Osteocyte (in vitro differentiated cells): ENCODE measurements at regions not wholly inside any gene's neighbourhood (a gene's known extent, or its start where the extent isn't known, plus 50 kb on each side); places are given as distances from the start of the nearest gene placed in this dataset.

Experiments used
- DNase-seq: peaks from one replicate; pipeline ENCODE4 v3.0.0; 2021; ENCODE audit warnings: mixed read lengths; ENCODE audit not compliant: unreplicated experiment; ENCODE audit errors: extremely low spot score
- H3K27ac Mint-ChIP-seq: one replicate; pipeline ENCODE4 v1.8.0; 2021; ENCODE audit warnings: mild to moderate bottlenecking, mixed read lengths; ENCODE audit not compliant: unreplicated experiment
- H3K27me3 Mint-ChIP-seq: one replicate; pipeline ENCODE4 v1.8.0; 2021; ENCODE audit warnings: mixed read lengths; ENCODE audit not compliant: unreplicated experiment
- H3K36me3 Mint-ChIP-seq: one replicate; pipeline ENCODE4 v1.8.0; 2021; ENCODE audit warnings: mixed read lengths; ENCODE audit not compliant: unreplicated experiment
- H3K4me1 Mint-ChIP-seq: one replicate; pipeline ENCODE4 v1.8.0; 2021; ENCODE audit warnings: mixed read lengths; ENCODE audit not compliant: unreplicated experiment
- H3K4me3 Mint-ChIP-seq: one replicate; pipeline ENCODE4 v1.8.0; 2021; ENCODE audit warnings: mild to moderate bottlenecking, moderate library complexity, mixed read lengths; ENCODE audit not compliant: unreplicated experiment
- H3K9me3 Mint-ChIP-seq: one replicate; pipeline ENCODE4 v1.8.0; 2021; ENCODE audit warnings: mixed read lengths; ENCODE audit not compliant: unreplicated experiment
- TF ChIP-seq, protein P1 (sequence below): fragments of 200-600 bp; sonication (generic); IDR thresholded peaks from 2 replicates; pipeline ENCODE4 v1.5.0; 2021; ENCODE audit warnings: antibody characterized with exemption, mild to moderate bottlenecking, moderate library complexity

DNA sequence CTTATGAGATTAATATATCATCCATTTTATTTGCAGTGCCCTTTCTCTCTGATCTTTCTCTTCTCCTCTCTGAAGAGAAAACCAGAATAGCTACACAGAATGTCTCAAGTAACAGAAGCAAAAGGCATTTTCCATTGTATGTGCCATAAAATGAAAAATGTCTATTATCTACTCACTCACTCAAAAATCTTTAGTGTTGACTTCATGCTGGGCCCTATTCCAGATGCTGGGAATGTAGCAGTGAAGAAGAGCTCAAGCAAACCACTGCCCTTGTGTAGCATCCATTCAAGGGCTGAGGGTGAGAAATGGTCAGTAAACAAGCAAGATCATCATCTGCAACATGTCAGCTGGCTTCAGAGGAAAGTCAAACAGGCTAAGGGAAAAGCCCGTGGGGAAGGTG, 427.7 kb downstream of the METTL4 start:
- DNase-seq: no peak

GRCh38 chr18:2144811-2145210, 426.5 kb downstream of the METTL4 start:
- no peaks in the 10 kb centered on the region for H3K4me1 Mint-ChIP-seq
- no peaks in the 10 kb centered on the region for H3K36me3 Mint-ChIP-seq
- H3K27ac Mint-ChIP-seq: no peak overlapping the region
- DNase-seq: no peak
- TF ChIP-seq, protein P1, sequence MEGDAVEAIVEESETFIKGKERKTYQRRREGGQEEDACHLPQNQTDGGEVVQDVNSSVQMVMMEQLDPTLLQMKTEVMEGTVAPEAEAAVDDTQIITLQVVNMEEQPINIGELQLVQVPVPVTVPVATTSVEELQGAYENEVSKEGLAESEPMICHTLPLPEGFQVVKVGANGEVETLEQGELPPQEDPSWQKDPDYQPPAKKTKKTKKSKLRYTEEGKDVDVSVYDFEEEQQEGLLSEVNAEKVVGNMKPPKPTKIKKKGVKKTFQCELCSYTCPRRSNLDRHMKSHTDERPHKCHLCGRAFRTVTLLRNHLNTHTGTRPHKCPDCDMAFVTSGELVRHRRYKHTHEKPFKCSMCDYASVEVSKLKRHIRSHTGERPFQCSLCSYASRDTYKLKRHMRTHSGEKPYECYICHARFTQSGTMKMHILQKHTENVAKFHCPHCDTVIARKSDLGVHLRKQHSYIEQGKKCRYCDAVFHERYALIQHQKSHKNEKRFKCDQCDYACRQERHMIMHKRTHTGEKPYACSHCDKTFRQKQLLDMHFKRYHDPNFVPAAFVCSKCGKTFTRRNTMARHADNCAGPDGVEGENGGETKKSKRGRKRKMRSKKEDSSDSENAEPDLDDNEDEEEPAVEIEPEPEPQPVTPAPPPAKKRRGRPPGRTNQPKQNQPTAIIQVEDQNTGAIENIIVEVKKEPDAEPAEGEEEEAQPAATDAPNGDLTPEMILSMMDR: no peak
- peaks cover 12% of the 10 kb centered on the region for H3K27me3 Mint-ChIP-seq
- H3K9me3 Mint-ChIP-seq: no peaks in the 10 kb centered on the region
- H3K4me3 Mint-ChIP-seq: no peak overlapping the region

More for the DNA sequence above, 427.7 kb downstream of the METTL4 start:
- Mint-ChIP-seq H3K27me3 (peaks cover 12% of the 10 kb centered on the region), H3K36me3 (no peaks in the 10 kb centered on the region), H3K9me3 (no peaks in the 10 kb centered on the region), H3K4me3 (no peak overlapping the region), H3K4me1 (no peaks in the 10 kb centered on the region), H3K27ac (no peak overlapping the region)
- TF ChIP-seq, protein P1: no peak

GRCh38 chr18:2146092-2146491, 425.2 kb downstream of the METTL4 start:
- H3K4me3 Mint-ChIP-seq: no peak overlapping the region

DNA sequence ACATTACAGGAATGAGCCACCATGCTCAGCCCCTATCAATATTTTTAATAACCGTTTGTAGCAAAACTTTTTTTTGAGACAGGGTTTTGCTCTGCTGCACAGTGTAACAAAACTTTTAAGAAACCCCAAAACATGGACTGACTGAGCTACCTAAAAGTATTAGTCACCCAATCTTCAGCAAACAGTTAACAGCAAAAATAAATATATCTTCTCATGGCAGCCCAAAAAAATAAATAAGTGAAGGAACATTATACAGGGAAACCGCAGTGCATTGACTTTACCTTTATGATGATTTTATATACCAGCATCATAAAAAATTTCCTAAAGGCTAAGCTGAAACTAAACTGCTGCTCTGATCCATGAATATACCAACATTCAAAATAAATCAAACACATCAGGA, 424.6 kb downstream of the METTL4 start:
- H3K27ac Mint-ChIP-seq: no peak overlapping the region
- TF ChIP-seq, protein P1: no peak
- no peaks in the 10 kb centered on the region for H3K36me3 Mint-ChIP-seq
- peaks cover 7% of the 10 kb centered on the region for H3K27me3 Mint-ChIP-seq
- no peak overlapping the region for H3K4me3 Mint-ChIP-seq
- no peak for DNase-seq
- no peaks in the 10 kb centered on the region for H3K9me3 Mint-ChIP-seq
- H3K4me1 Mint-ChIP-seq: no peaks in the 10 kb centered on the region

More at GRCh38 chr18:2146092-2146491, 425.2 kb downstream of the METTL4 start:
- DNase-seq: no peak
- H3K27me3 Mint-ChIP-seq: peaks cover 11% of the 10 kb centered on the region
- H3K36me3 Mint-ChIP-seq: no peaks in the 10 kb centered on the region
- H3K9me3 Mint-ChIP-seq: no peaks in the 10 kb centered on the region
- no peaks in the 10 kb centered on the region for H3K4me1 Mint-ChIP-seq
- H3K27ac Mint-ChIP-seq: no peak overlapping the region
- TF ChIP-seq, protein P1: no peak

GRCh38 chr18:2147476-2148230, 423.7 kb downstream of the METTL4 start:
- TF ChIP-seq, protein P1: no peak
- Mint-ChIP-seq H3K4me3 (no peak overlapping the region), H3K4me1 (no peaks in the 10 kb centered on the region), H3K36me3 (no peaks in the 10 kb centered on the region), H3K9me3 (no peaks in the 10 kb centered on the region), H3K27ac (no peak overlapping the region), H3K27me3 (peaks cover 5% of the 10 kb centered on the region)
- no peak for DNase-seq
